Psoas muscle (tissue), 7 donors: ENCODE measurements at regions not wholly inside any gene's neighbourhood (a gene's known extent, or its start where the extent isn't known, plus 50 kb on each side); places are given as distances from the start of the nearest gene placed in this dataset.

Experiments used
- ATAC-seq, 4 donors: fragments of 200-7000 bp; cut with Tn5 transposase; one replicate each; pipeline ENCODE4 v1.9.1; 2020; ENCODE audit warnings: moderate library complexity in 3 of 4, mild to moderate bottlenecking in 2 of 4
- DNase-seq, 2 donors: peaks; one replicate each; pipeline ENCODE4 v3.0.0-alpha.2; 2020
- H3K27ac ChIP-seq: fragments of 200-600 bp; one replicate; pipeline ENCODE4 v1.8.0; 2022
- H3K27me3 ChIP-seq, 3 donors: fragments of 200-600 bp in 1 of 3; one replicate each; pipeline versions ENCODE4 v1.6.1 to v1.8.0; 2013 to 2022; ENCODE audit warnings: low read length in 2 of 3, mild to moderate bottlenecking in 2 of 3, moderate library complexity in 1 of 3; ENCODE audit not compliant: insufficient read depth in 3 of 3
- H3K36me3 ChIP-seq, 2 donors: fragments of 200-600 bp in 1 of 2; one replicate each; pipeline versions ENCODE4 v1.6.1 to v1.8.0; 2013 to 2022; ENCODE audit warnings: low read depth in 1 of 2, mild to moderate bottlenecking in 1 of 2, moderate library complexity in 1 of 2; ENCODE audit not compliant: insufficient read depth in 1 of 2
- H3K4me1 ChIP-seq: fragments of 200-600 bp; one replicate; pipeline ENCODE4 v1.8.0; 2022
- H3K4me3 ChIP-seq: fragments of 200-600 bp; one replicate; pipeline ENCODE4 v1.8.0; 2022; ENCODE audit warnings: mild to moderate bottlenecking
- H3K9me3 ChIP-seq: fragments of 200-600 bp; one replicate; pipeline ENCODE4 v1.8.0; 2022
- CTCF ChIP-seq: fragments of 200-600 bp; IDR thresholded peaks from one replicate; pipeline ENCODE4 v1.8.0; 2022; ENCODE audit warnings: antibody characterized with exemption
- WGBS, 3 donors: extraction: QIAGEN DNeasy Blood & Tissue Kit; methylation state at CpG; one replicate each; pipeline versions ENCODE4 v1.1.6 to v1.1.7; 2013; 5-methylcytosine and 5-hydroxymethylcytosine counted together
- intact Hi-C, 2 donors: fragments of 100-400 bp; cut with DNase I; formaldehyde crosslinking; loops; one replicate each; pipeline versions ENCODE4 v1.11.0 to v1.14.2; 2022
- donor health status: healthy with polysubstance abuse.
- donor health status: DM: no; HTN: no; CAD: no; lungs with moderate emphysema.
- donor health status: Bipolar disorder and iron deficiency.
- donor health status: healthy.
- donor health status: DM: yes; HTN: yes; CAD: no.
- donor health status: DM: no; HTN: no; CAD: no.
- donor health status: DM: yes; HTN: yes; CAD: no.

- WGBS, 3 donors, result 74 to 81% (median 78%) methylated on average over 5 of the region's 5 CpGs
- no peaks in the 10 kb centered on the region for H3K4me1 ChIP-seq
- no peak for TF ChIP-seq CTCF
- ATAC-seq, result no peak
- no peaks in the 10 kb centered on the region for H3K27me3 ChIP-seq
- H3K4me3 ChIP-seq, result no peak overlapping the region
- no peak overlapping the region for H3K27ac ChIP-seq
- H3K9me3 ChIP-seq, result no peaks in the 10 kb centered on the region
- no peaks in the 10 kb centered on the region for H3K36me3 ChIP-seq
- intact Hi-C loops, result no loop called here
- DNase-seq, result no peak
These were observed 538.5 kb upstream of the LRRC4C start for GRCh38 chr11:41997844-41998401.

GRCh38 chr11:41999066-41999465 is 539.6 kb upstream of the LRRC4C start:
- Histone ChIP-seq H3K27ac (no peak overlapping the region), H3K4me1 (no peaks in the 10 kb centered on the region), H3K27me3 (no peaks in the 10 kb centered on the region), H3K36me3 (no peaks in the 10 kb centered on the region), H3K4me3 (no peak overlapping the region), H3K9me3 (no peaks in the 10 kb centered on the region)
- intact Hi-C loops, result no loop called here
- no peak for TF ChIP-seq CTCF
- no peak for ATAC-seq
- no peak for DNase-seq

- ATAC-seq (no peak), DNase-seq (no peak)
- Histone ChIP-seq H3K4me1 (no peaks in the 10 kb centered on the region), H3K36me3 (no peaks in the 10 kb centered on the region), H3K9me3 (no peaks in the 10 kb centered on the region), H3K27ac (no peak overlapping the region), H3K27me3 (no peaks in the 10 kb centered on the region), H3K4me3 (no peak overlapping the region)
- no peak for TF ChIP-seq CTCF
- WGBS, 3 donors, result 34 to 40% (median 39%) methylated on average over 2 of the region's 2 CpGs
- intact Hi-C loops, result no loop called here
These were observed 544.3 kb upstream of the LRRC4C start for GRCh38 chr11:42003801-42004200.

- H3K9me3 ChIP-seq, result no peaks in the 10 kb centered on the region
- 73 to 83% (median 76%) methylated on average over 1 of the region's 1 CpG for WGBS, 3 donors
These were observed 547.3 kb upstream of the LRRC4C start for GRCh38 chr11:42006766-42007165.

More at GRCh38 chr11:42006766-42007165, 547.3 kb upstream of the LRRC4C start:
- DNase-seq, result no peak
- no peak for TF ChIP-seq CTCF
- Histone ChIP-seq H3K27ac (no peak overlapping the region), H3K27me3 (no peaks in the 10 kb centered on the region), H3K4me3 (no peak overlapping the region), H3K4me1 (no peaks in the 10 kb centered on the region), H3K36me3 (no peaks in the 10 kb centered on the region)
- intact Hi-C loops, result no loop called here
- ATAC-seq, result no peak
